HG03469 (cell line): ENCODE measurements at regions not wholly inside any gene's neighbourhood (a gene's known extent, or its start where the extent isn't known, plus 50 kb on each side); places are given as distances from the start of the nearest gene placed in this dataset.

Source experiments
- ATAC-seq: cut with Tn5 transposase; IDR thresholded peaks from one replicate; pipeline ENCODE4 v1.9.1; 2021; ENCODE audit warnings: mild to moderate bottlenecking, moderate library complexity, moderate number of reproducible peaks; ENCODE audit not compliant: unreplicated experiment

DNA sequence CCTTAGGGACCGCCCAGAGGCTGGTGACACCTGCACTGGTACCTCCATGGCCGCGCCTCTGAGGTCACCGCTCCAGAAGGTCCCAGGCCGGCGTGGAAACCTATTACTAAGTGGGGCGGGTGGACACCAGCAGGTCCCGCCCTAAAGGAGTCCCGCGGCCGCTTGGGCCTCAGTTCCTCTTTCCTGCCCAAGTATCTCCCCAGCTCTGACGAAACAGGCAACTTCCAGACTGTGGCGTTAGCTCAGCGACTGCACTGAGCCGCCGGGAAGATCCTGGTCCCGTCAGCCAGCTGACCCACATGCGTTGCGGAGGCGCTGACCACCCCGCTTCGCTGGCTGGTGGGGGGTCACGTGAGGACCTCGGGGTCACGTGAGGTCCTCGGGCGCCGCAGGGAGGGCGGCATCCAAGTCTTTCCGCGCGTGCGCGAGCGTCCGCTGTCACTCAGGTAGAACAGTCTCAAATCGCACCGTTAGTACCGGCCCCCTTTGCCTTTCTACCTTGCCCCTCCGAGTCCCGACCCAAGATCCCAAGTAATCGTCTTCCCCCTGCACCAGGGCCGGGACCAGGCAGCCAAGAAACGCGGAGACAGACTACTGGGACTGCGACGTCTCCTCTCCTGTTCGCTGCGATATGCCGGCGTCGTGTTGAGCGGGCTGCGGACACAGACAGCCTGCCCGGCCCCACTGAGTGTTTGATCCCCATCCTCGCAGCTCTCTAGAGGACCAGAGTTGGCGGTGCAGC is 53.7 kb upstream of the KDM4C start:
- ATAC-seq = peak; percentile 52

DNA sequence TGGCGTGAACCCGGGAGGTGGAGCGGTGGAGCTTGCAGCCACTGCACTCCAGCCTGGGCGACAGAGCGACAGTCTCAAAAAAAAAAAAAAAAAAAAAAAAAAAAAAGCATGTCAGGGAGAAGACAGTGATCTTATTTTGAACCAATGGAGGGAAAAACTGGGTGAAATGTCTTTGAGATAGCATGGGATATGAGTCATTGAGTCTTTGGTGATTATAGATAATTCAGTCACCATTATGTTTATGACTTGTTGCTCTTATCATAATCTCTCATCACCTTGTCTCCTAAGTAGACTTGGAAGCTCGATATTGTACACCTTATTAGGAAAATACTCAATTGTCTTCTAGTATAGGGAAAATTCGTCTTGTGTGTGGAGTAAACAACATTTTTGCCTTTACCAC is 55.1 kb upstream of the KDM4C start:
- ATAC-seq = no peak

DNA sequence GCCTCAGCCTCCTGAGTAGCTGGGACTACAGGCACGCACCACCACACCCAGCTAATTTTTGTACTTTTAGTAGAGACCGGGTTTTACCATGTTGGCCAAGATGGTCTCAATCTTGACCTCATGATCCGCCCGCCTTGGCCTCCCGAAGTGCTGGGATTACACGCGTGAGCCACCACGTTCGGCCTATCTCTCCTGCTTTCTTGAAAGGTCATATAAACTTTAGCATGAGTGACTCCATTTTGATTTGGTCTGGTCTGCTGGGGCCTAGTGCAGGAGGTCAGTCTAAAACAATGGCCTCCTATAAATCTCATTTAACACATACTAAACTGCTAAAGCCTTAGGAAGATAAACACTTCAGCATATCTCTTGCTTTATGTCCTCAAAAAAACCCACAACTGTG is 50.6 kb upstream of the GLDC start:
- no peak for ATAC-seq

DNA sequence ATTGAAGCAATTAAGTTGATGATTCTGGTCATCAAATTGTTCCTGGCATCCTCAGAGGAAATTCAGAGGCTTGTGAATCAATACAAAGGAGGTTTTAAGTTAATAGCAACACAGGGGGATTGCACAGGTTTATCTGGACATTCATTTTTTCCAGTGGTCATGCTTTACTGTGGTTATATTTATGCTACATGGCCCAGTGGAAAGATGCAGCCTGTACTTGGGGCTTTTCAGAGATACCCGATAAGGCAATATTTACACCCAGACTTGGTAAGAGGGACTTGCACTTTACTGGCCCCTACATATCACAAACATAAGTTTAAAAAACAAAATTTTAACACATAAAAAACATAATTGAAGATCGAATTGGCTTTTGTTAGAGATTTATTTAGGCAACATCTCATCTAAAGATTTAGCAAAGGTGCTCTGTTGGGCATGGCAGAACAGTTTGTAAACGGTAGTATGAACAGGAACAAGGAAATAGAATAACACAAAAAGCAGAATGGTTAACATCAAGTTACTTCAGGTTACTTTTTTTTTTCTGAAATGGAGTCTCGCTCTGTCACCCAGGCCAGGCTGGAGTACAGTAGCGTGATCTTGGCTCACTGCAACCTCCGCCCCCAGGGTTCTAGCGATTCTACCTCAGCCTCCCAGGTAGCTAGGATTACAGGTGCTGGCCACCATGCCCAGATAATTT is 49.7 kb upstream of the GLDC start:
- no peak for ATAC-seq
